Thymus (tissue), 11 donors: ENCODE measurements at regions not wholly inside any gene's neighbourhood (a gene's known extent, or its start where the extent isn't known, plus 50 kb on each side); places are given as distances from the start of the nearest gene placed in this dataset.
"Not testable (repeated sequence)": the region's sequence is repeated elsewhere in the genome, so short reads cannot be mapped to it uniquely, and the experiment has no call there.

Source experiments
- DNase-seq, 9 donors: peaks; one replicate each; pipeline ENCODE4 v3.0.0-alpha.2; 2013; ENCODE audit warnings: low spot score in 9 of 9, low read depth in 6 of 9, missing footprints in 1 of 9
- H3K27ac ChIP-seq, 2 donors: one replicate each; pipeline ENCODE4 v1.5.1; 2013; ENCODE audit warnings: control low read depth in 1 of 2, low read depth in 1 of 2, low read length in 1 of 2, mild to moderate bottlenecking in 1 of 2, moderate library complexity in 1 of 2
- H3K27me3 ChIP-seq, 2 donors: one replicate each; pipeline ENCODE4 v1.5.1; 2013; ENCODE audit warnings: low read length in 1 of 2; ENCODE audit not compliant: control insufficient read depth in 2 of 2, insufficient read depth in 1 of 2
- H3K36me3 ChIP-seq, 2 donors: one replicate each; pipeline ENCODE4 v1.5.1; 2013; ENCODE audit warnings: low read length in 1 of 2, mild to moderate bottlenecking in 1 of 2, moderate library complexity in 1 of 2; ENCODE audit not compliant: control insufficient read depth in 2 of 2, insufficient read depth in 2 of 2
- H3K4me1 ChIP-seq, 2 donors: one replicate each; pipeline ENCODE4 v1.5.1; 2013; ENCODE audit warnings: low read length in 2 of 2; ENCODE audit not compliant: control insufficient read depth in 2 of 2, insufficient read depth in 2 of 2
- H3K4me3 ChIP-seq, 2 donors: one replicate each; pipeline ENCODE4 v1.5.1; 2013; ENCODE audit warnings: low read length in 2 of 2, control low read depth in 1 of 2, mild to moderate bottlenecking in 1 of 2
- H3K9me3 ChIP-seq, 2 donors: one replicate each; pipeline ENCODE4 v1.5.1; 2013; ENCODE audit warnings: low read length in 1 of 2, mild to moderate bottlenecking in 1 of 2; ENCODE audit not compliant: control insufficient read depth in 2 of 2, insufficient read depth in 1 of 2
- WGBS: extraction: QIAGEN DNeasy Blood & Tissue Kit; methylation state at CpG from one replicate; pipeline ENCODE4 v1.1.7; 2013; 5-methylcytosine and 5-hydroxymethylcytosine counted together
- donor health status: healthy.

DNA sequence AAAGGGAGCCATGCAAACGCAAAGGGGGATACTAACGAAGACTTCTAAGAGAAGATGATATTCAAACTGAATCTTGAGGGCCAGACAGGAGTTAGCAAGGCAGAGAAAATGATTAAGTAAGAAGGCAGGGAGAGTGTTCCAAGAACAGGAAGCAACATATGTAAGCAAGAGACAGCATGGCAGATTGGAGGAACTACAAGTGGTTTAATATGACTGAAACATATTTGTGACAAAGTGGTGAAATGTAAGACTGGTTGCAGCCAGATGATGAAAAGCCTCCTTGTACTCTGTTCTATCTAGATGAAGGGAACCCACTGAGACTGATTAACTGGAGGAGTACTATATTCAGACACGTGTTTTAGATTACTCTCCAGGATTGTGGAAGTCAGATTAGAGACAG lies 116.6 kb upstream of the DIAPH2 start:
- WGBS, result 89% methylated on average over 3 of the region's 3 CpGs
- H3K27me3 ChIP-seq, result no peaks in the 10 kb centered on the region
- no peak overlapping the region for H3K4me3 ChIP-seq
- H3K36me3 ChIP-seq, result no peaks in the 10 kb centered on the region
- DNase-seq, result no peak
- H3K4me1 ChIP-seq, result no peaks in the 10 kb centered on the region
- H3K27ac ChIP-seq, result no peak overlapping the region
- H3K9me3 ChIP-seq, result no peaks in the 10 kb centered on the region

- Histone ChIP-seq H3K4me3 (no peak overlapping the region), H3K4me1 (no peaks in the 10 kb centered on the region), H3K27me3 (no peaks in the 10 kb centered on the region), H3K36me3 (no peaks in the 10 kb centered on the region), H3K27ac (no peak overlapping the region), H3K9me3 (no peaks in the 10 kb centered on the region)
- WGBS, result 96% methylated on average over 3 of the region's 3 CpGs
- DNase-seq, result no peak
Observed at GRCh38 chrX:96569034-96569433, 115.6 kb upstream of the DIAPH2 start.

DNA sequence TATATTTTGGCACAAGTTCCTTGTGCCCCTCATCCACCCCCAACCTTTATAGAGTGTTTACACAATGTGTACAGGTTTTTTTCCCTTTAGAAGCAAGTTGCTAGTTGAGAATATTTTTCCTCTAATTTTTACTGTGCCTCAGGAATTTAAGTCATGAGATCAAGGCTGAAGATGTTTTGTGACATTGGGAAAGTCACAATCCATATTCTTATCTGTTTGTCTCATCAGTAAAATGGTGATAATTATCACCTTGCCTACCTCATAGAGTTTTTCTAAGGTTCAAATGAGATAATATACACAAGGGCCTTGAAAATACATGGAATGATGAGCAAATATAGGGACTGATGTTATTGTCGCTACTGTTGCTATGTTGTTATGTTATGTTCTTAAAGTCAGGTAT lies 109.6 kb upstream of the DIAPH2 start:
- H3K27ac ChIP-seq, result no peak overlapping the region
- H3K27me3 ChIP-seq, result no peaks in the 10 kb centered on the region
- no peaks in the 10 kb centered on the region for H3K4me1 ChIP-seq
- no peaks in the 10 kb centered on the region for H3K9me3 ChIP-seq
- no peak for DNase-seq
- H3K36me3 ChIP-seq, result no peaks in the 10 kb centered on the region
- 100% methylated on average over 1 of the region's 1 CpG for WGBS
- no peak overlapping the region for H3K4me3 ChIP-seq

DNA sequence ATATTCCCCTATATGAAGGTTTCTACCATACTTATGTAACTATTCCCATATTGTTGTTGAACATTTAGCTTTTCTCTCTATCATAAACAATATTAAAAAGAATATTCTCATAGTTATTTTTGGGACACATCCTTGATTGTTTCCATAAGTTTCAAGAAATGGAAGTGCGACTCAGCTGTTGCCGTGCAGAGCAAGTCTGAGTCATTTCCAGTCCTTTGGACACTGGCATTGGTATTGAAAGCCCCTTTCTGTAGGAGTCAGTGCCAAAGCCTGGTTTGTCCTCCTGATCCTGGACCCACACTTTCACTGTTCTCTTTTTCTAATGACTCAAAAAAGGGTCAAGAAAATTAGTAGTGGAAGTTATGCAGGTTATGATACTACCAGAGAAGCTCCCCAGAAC lies 108.3 kb upstream of the DIAPH2 start:
- Histone ChIP-seq H3K36me3 (no peaks in the 10 kb centered on the region), H3K27me3 (no peaks in the 10 kb centered on the region), H3K9me3 (no peaks in the 10 kb centered on the region), H3K4me1 (no peaks in the 10 kb centered on the region), H3K27ac (no peak overlapping the region), H3K4me3 (no peak overlapping the region)
- no peak for DNase-seq
- 92% methylated on average over 2 of the region's 2 CpGs for WGBS

DNA sequence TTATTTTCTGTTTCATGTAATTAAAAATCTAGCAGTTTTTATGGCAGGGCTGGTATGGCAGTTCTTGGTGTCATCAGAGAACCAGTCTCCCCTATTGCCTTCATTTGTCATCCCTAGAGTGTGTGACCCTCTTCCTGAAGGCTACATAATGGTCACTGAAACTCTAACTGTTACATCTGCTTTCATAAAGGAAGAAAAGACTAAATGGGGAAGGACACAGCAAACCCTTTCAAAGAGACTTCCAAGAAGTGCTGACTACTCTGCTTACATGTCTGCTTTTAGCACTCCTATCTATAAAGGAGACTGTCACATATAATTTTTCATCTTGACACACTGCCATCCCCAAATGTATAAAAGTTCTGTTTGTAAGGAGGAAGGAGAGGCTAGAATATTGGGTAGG lies 105.9 kb upstream of the DIAPH2 start:
- DNase-seq, result no peak
- H3K9me3 ChIP-seq, result no peaks in the 10 kb centered on the region

DNA sequence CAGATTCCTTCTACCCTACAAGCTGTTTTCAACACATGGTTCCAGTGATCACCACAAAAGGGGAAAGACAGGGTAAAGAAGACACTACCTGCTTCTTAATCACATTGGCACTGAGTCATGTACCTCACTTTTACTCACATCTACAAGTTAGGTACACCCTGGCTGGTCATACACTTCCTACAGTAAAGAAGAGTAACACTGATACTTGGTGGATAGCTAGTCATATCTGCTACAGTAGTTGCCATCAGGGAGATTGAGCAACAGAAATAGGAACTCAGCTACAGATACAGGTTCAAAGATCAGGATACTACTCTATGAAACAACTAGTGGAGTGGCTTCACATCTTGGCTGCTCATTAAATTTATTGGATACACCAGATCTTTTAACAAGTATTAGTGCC lies 105.4 kb upstream of the DIAPH2 start:
- DNase-seq, result no peak
- no peak overlapping the region for H3K4me3 ChIP-seq
- no peaks in the 10 kb centered on the region for H3K27me3 ChIP-seq
- no peaks in the 10 kb centered on the region for H3K4me1 ChIP-seq
- no peaks in the 10 kb centered on the region for H3K9me3 ChIP-seq
- no peak overlapping the region for H3K27ac ChIP-seq
- H3K36me3 ChIP-seq, result no peaks in the 10 kb centered on the region

More for the DNA sequence above, 105.9 kb upstream of the DIAPH2 start:
- no peak overlapping the region for H3K27ac ChIP-seq
- H3K4me3 ChIP-seq, result no peak overlapping the region
- H3K4me1 ChIP-seq, result no peaks in the 10 kb centered on the region
- no peaks in the 10 kb centered on the region for H3K36me3 ChIP-seq
- H3K27me3 ChIP-seq, result no peaks in the 10 kb centered on the region

DNA sequence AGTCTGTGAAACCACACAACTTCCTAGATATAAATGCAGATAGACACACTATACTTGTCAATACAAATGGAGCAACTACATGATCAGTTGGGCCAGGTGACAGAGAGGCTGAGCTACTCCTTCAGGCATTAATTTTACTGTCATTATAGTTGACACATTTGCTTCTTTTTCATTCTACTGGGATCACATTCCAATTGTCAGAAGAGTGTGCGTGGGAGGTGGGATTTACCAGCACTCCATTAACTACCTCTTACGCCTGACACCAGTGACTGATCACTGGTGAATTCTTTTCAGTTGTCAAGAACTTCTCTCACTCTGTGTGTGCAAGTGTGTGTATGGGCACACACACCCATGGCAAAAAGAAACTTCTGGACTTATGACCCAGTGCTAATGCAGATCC lies 94.2 kb upstream of the DIAPH2 start:
- no peaks in the 10 kb centered on the region for H3K9me3 ChIP-seq
- no peaks in the 10 kb centered on the region for H3K36me3 ChIP-seq
- H3K27me3 ChIP-seq, result no peaks in the 10 kb centered on the region
- no peak for DNase-seq
- 96% methylated on average over 2 of the region's 2 CpGs for WGBS
- H3K4me3 ChIP-seq, result no peak overlapping the region
- H3K27ac ChIP-seq, result no peak overlapping the region
- no peaks in the 10 kb centered on the region for H3K4me1 ChIP-seq

DNA sequence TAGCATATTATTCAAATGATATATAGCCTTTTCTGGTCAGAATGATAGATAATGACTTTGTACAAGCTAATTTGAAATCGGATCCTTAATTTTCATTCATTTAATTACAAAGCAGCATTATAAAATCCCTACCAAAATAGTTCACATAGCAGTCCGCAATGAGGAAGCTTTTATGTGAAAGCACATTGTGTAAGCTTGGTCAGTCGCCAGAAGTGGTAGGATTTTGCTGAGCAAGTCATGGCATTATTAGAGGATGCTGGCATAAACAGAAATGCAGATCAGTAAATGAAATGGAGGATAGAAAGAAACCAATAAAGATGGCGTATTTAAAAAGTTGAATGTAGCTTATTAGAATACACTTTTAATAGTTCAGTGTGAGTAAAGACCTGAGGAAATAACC lies 93.2 kb upstream of the DIAPH2 start:
- Histone ChIP-seq H3K9me3 (no peaks in the 10 kb centered on the region), H3K4me1 (no peaks in the 10 kb centered on the region), H3K36me3 (no peaks in the 10 kb centered on the region), H3K4me3 (no peak overlapping the region), H3K27me3 (no peaks in the 10 kb centered on the region), H3K27ac (no peak overlapping the region)
- DNase-seq, result no peak
- 95% methylated on average over 4 of the region's 4 CpGs for WGBS

GRCh38 chrX:96597847-96598246 lies 86.8 kb upstream of the DIAPH2 start:
- 97% methylated on average over 9 of the region's 9 CpGs for WGBS
- not testable (repeated sequence) for DNase-seq, H3K27me3 ChIP-seq, H3K9me3 ChIP-seq, H3K4me3 ChIP-seq, H3K27ac ChIP-seq, H3K36me3 ChIP-seq, H3K4me1 ChIP-seq

GRCh38 chrX:96611619-96612362 lies 72.9 kb upstream of the DIAPH2 start:
- no peak overlapping the region for H3K4me3 ChIP-seq
- H3K9me3 ChIP-seq, result no peaks in the 10 kb centered on the region
- H3K27ac ChIP-seq, result no peak overlapping the region
- no peaks in the 10 kb centered on the region for H3K27me3 ChIP-seq
- no peak for DNase-seq
- 79% methylated on average over 3 of the region's 3 CpGs for WGBS
- no peaks in the 10 kb centered on the region for H3K36me3 ChIP-seq
- H3K4me1 ChIP-seq, result no peaks in the 10 kb centered on the region
